Tibial artery (tissue), 4 donors: ENCODE measurements at regions not wholly inside any gene's neighbourhood (a gene's known extent, or its start where the extent isn't known, plus 50 kb on each side); places are given as distances from the start of the nearest gene placed in this dataset.

Source experiments
- DNase-seq, 2 donors: peaks; one replicate each; pipeline ENCODE4 v3.0.0-alpha.2; 2019
- H3K27ac ChIP-seq, 2 donors: fragments of 200-600 bp; sonication (generic) in 1 of 2; 1 replicate in 1 of 2; 2 replicates in 1 of 2; pipeline ENCODE4 v1.5.1; 2018 to 2019; ENCODE audit warnings: mild to moderate bottlenecking in 1 of 2
- H3K27me3 ChIP-seq, 2 donors: fragments of 200-600 bp; sonication (generic) in 1 of 2; one replicate each; pipeline versions ENCODE4 v1.5.1 to v1.6.0; 2016 to 2019
- H3K36me3 ChIP-seq, 3 donors: fragments of 200-600 bp; sonication (generic) in 2 of 3; one replicate each; pipeline ENCODE4 v1.5.1; 2016 to 2019; ENCODE audit warnings: mild to moderate bottlenecking in 2 of 3
- H3K4me1 ChIP-seq, 4 donors: fragments of 200-600 bp; sonication (generic) in 2 of 4; 1 replicate in 3 of 4; 2 replicates in 1 of 4; pipeline ENCODE4 v1.5.1; 2016 to 2019
- H3K4me3 ChIP-seq, 2 donors: fragments of 200-600 bp; sonication (generic) in 1 of 2; 1 replicate in 1 of 2; 2 replicates in 1 of 2; pipeline ENCODE4 v1.5.1; 2018 to 2019; ENCODE audit warnings: mild to moderate bottlenecking in 2 of 2
- H3K9me3 ChIP-seq, 3 donors: fragments of 200-600 bp; sonication (generic) in 1 of 3; one replicate each; pipeline ENCODE4 v1.5.1; 2016 to 2019
- intact Hi-C: fragments of 100-400 bp; cut with DNase I; formaldehyde crosslinking; loops from one replicate; pipeline ENCODE4 v1.15.0; 2023; ENCODE audit warnings: low total_unique reads
- TF ChIP-seq, protein P1 (sequence below), 2 experiments: fragments of 200-600 bp in 1 of 2; fragments of 450-650 bp in 1 of 2; IDR thresholded peaks; one replicate each; pipeline ENCODE4 v1.5.1; 2017 to 2019; ENCODE audit warnings: antibody characterized with exemption in 2 of 2, mild to moderate bottlenecking in 1 of 2, moderate library complexity in 1 of 2

GRCh38 chrX:26032111-26032912 is 105.8 kb upstream of the MAGEB18 start:
- no peak overlapping the region for H3K27ac ChIP-seq
- intact Hi-C loops: no loop called here
- no peaks in the 10 kb centered on the region for H3K27me3 ChIP-seq
- no peak overlapping the region for H3K4me3 ChIP-seq
- TF ChIP-seq, protein P1, sequence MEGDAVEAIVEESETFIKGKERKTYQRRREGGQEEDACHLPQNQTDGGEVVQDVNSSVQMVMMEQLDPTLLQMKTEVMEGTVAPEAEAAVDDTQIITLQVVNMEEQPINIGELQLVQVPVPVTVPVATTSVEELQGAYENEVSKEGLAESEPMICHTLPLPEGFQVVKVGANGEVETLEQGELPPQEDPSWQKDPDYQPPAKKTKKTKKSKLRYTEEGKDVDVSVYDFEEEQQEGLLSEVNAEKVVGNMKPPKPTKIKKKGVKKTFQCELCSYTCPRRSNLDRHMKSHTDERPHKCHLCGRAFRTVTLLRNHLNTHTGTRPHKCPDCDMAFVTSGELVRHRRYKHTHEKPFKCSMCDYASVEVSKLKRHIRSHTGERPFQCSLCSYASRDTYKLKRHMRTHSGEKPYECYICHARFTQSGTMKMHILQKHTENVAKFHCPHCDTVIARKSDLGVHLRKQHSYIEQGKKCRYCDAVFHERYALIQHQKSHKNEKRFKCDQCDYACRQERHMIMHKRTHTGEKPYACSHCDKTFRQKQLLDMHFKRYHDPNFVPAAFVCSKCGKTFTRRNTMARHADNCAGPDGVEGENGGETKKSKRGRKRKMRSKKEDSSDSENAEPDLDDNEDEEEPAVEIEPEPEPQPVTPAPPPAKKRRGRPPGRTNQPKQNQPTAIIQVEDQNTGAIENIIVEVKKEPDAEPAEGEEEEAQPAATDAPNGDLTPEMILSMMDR (IDR thresholded peaks at IDR 0.05): no peak
- H3K36me3 ChIP-seq: no peaks in the 10 kb centered on the region
- no peaks in the 10 kb centered on the region for H3K9me3 ChIP-seq
- no peaks in the 10 kb centered on the region for H3K4me1 ChIP-seq
- no peak for DNase-seq

GRCh38 chrX:26037367-26037766 is 100.8 kb upstream of the MAGEB18 start:
- H3K36me3 ChIP-seq: no peaks in the 10 kb centered on the region
- H3K27ac ChIP-seq: no peak overlapping the region
- no peaks in the 10 kb centered on the region for H3K9me3 ChIP-seq
- TF ChIP-seq, protein P1 (IDR thresholded peaks at IDR 0.05): no peak
- intact Hi-C loops: no loop called here
- H3K27me3 ChIP-seq: no peaks in the 10 kb centered on the region
- no peak overlapping the region for H3K4me3 ChIP-seq
- no peak for DNase-seq
- H3K4me1 ChIP-seq: no peaks in the 10 kb centered on the region

GRCh38 chrX:26050099-26050498 is 88.0 kb upstream of the MAGEB18 start:
- TF ChIP-seq, protein P1 (IDR thresholded peaks at IDR 0.05): no peak
- H3K27me3 ChIP-seq: no peaks in the 10 kb centered on the region
- no peaks in the 10 kb centered on the region for H3K36me3 ChIP-seq
- no peak overlapping the region for H3K4me3 ChIP-seq
- H3K27ac ChIP-seq: no peak overlapping the region
- intact Hi-C loops: no loop called here
- DNase-seq: no peak
- no peaks in the 10 kb centered on the region for H3K4me1 ChIP-seq
- H3K9me3 ChIP-seq: no peaks in the 10 kb centered on the region

GRCh38 chrX:26070882-26071281 is 67.3 kb upstream of the MAGEB18 start:
- Histone ChIP-seq H3K36me3 (no peaks in the 10 kb centered on the region), H3K9me3 (no peaks in the 10 kb centered on the region), H3K27ac (no peak overlapping the region), H3K27me3 (no peaks in the 10 kb centered on the region), H3K4me1 (no peaks in the 10 kb centered on the region), H3K4me3 (no peak overlapping the region)
- TF ChIP-seq, protein P1 (IDR thresholded peaks at IDR 0.05): no peak
- intact Hi-C loops: no loop called here
- no peak for DNase-seq

- no peak overlapping the region for H3K4me3 ChIP-seq
- DNase-seq: no peak
- H3K36me3 ChIP-seq: no peaks in the 10 kb centered on the region
- H3K27ac ChIP-seq: no peak overlapping the region
- intact Hi-C loops: no loop called here
- H3K4me1 ChIP-seq: no peaks in the 10 kb centered on the region
- no peaks in the 10 kb centered on the region for H3K9me3 ChIP-seq
- TF ChIP-seq, protein P1 (IDR thresholded peaks at IDR 0.05): no peak
- H3K27me3 ChIP-seq: no peaks in the 10 kb centered on the region
Observed at GRCh38 chrX:26071618-26072017, 66.5 kb upstream of the MAGEB18 start.
